ENCODE measurements at regions not wholly inside any gene's neighbourhood (a gene's known extent, or its start where the extent isn't known, plus 50 kb on each side); places are given as distances from the start of the nearest gene placed in this dataset.

DNA sequence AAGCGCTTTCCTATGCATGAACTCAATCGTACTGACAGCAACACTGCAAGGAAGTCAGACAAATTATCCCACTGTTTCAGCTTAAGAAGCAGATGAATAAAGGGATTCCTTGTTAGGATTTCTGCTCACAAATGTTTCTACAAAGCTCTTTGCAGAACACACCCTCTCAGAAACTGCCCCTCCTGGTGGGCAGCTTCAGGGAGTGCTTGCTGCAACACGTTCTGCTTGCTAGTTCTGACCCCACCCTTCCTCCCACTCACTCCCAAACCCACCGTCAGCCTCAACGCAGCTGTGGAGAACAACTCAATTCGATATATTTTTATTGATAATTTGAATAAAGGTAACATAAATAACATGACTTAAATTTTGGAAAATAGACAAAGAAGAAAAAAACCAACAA is 250.8 kb upstream of the PRDM1 start:
- ATAC-seq (no peak), DNase-seq (no peak)
- peak; percentile 26 for TF ChIP-seq CTCF (IDR thresholded peaks at IDR 0.05)
- H3K27me3 ChIP-seq (ENCODE audit: low read depth), result no peaks in the 10 kb centered on the region
- H3K36me3 ChIP-seq, result no peaks in the 10 kb centered on the region
- no peak overlapping the region for H3K27ac ChIP-seq
- intact Hi-C loops (cut with DNase I), result no loop called here
- no peak overlapping the region for H3K4me3 ChIP-seq
- no peaks in the 10 kb centered on the region for H3K9me3 ChIP-seq
- peaks cover 5% of the 10 kb centered on the region for H3K4me1 ChIP-seq

DNA sequence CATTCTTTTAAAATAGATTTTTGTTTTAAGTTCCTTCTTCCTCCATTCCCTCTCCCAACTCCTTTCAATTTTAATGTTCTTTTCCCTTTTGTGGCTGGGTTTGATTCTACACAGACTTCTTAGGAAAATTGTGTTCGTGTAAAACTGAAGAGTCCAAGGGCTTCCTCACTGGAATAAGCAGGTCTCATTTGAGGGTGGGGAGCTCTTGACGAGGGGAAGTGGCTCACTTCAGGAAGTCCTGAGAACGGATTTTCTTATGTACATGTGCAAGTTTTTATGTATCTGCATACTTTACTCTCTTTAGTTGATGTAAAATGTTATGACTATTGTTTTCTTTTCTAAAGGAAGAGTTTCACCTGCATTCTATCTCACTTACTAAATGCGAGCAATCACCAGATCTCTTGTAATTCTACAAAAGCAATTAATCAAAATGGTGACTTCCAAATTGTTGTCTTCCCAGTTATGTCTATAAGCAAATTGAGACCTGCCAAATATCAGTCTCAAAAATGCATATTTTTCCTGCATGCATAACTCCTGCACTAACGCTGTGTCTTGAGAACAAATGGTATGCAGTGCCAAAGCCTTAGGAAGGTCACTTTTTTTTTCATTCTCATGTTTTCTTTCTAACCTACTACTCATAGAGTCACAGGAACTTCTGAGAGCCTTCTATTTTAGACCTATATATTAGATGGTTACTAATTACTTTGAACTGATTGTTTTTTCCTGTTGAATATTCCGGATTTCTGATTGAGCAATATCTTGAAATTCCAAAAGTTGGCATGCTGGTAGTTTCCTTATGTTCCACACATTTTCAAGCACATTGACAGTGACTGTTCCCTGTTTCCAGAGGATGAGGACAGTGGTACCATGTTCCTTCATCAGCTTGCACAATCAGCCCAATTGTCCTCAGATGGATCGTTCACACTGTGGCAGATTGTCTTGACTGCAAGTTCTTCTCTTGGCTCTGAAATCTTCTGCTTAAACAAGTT is 251.9 kb upstream of the PRDM1 start:
- no peak for TF ChIP-seq CTCF (IDR thresholded peaks at IDR 0.05)
- intact Hi-C loops (cut with DNase I), result no loop called here

GRCh38 chr6:105832313-105832761 is 253.8 kb upstream of the PRDM1 start:
- ATAC-seq (peak; percentile 64 to 83), DNase-seq (no peak)
- intact Hi-C loops (cut with DNase I), result no loop called here
- H3K36me3 ChIP-seq, result no peaks in the 10 kb centered on the region
- H3K4me1 ChIP-seq, result peaks cover 5% of the 10 kb centered on the region
- no peaks in the 10 kb centered on the region for H3K27me3 ChIP-seq (ENCODE audit: low read depth)
- TF ChIP-seq CTCF (IDR thresholded peaks at IDR 0.05), result no peak
- H3K27ac ChIP-seq, result peak overlapping the region; percentile 4
- H3K4me3 ChIP-seq, result no peak overlapping the region
- H3K9me3 ChIP-seq, result no peaks in the 10 kb centered on the region

More for the DNA sequence above, 251.9 kb upstream of the PRDM1 start:
- ATAC-seq, result no peak
- H3K36me3 ChIP-seq, result no peaks in the 10 kb centered on the region
- no peak overlapping the region for H3K27ac ChIP-seq
- no peak for DNase-seq
- peaks cover 5% of the 10 kb centered on the region for H3K4me1 ChIP-seq
- no peak overlapping the region for H3K4me3 ChIP-seq
- H3K9me3 ChIP-seq, result no peaks in the 10 kb centered on the region
- no peaks in the 10 kb centered on the region for H3K27me3 ChIP-seq (ENCODE audit: low read depth)

- peaks cover 5% of the 10 kb centered on the region for H3K4me1 ChIP-seq
- DNase-seq (no peak), ATAC-seq (no peak)
- H3K4me3 ChIP-seq, result no peak overlapping the region
- H3K36me3 ChIP-seq, result no peaks in the 10 kb centered on the region
- intact Hi-C loops (cut with DNase I), result no loop called here
- H3K27ac ChIP-seq, result peak overlapping the region; percentile 4
- TF ChIP-seq CTCF (IDR thresholded peaks at IDR 0.05), result no peak
- no peaks in the 10 kb centered on the region for H3K27me3 ChIP-seq (ENCODE audit: low read depth)
- no peaks in the 10 kb centered on the region for H3K9me3 ChIP-seq
Observed at GRCh38 chr6:105831311-105832097, 254.6 kb upstream of the PRDM1 start.

DNA sequence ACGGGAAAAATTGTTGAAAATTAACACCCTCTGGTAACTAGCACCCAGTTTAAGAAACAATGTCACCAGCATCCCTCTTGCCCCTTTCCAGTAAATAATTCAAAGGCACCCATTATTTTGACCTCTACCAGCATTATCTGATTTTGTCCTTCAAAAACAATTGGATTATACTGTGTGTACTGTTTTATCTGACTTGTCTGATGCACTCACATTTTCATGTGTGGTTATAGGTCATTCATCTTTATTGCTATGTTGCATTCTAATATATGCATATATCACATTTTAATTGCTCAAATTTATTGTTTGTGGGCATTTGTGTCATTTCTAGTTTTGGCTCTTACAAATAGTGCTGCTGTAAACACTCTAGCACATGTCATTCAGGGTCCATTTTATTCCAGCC is 260.9 kb upstream of the PRDM1 start:
- DNase-seq (no peak), ATAC-seq (no peak)
- intact Hi-C loops (cut with DNase I), result no loop called here
- no peak for TF ChIP-seq CTCF (IDR thresholded peaks at IDR 0.05)
- Histone ChIP-seq H3K4me3 (no peak overlapping the region), H3K9me3 (no peaks in the 10 kb centered on the region), H3K4me1 (no peaks in the 10 kb centered on the region), H3K27ac (no peak overlapping the region), H3K27me3 (ENCODE audit: low read depth) (no peaks in the 10 kb centered on the region), H3K36me3 (no peaks in the 10 kb centered on the region)

Data from lower lobe of right lung (tissue), 2 donors.